NCI-H2029 treated with DMSO at 0.1 percent for 48 hours (cell line): ENCODE measurements at regions not wholly inside any gene's neighbourhood (a gene's known extent, or its start where the extent isn't known, plus 50 kb on each side); places are given as distances from the start of the nearest gene placed in this dataset.

ENCODE experiments used
- DNase-seq: peaks from one replicate; lab custom pipeline; 2025; lab: John Stamatoyannopoulos, UW

DNA sequence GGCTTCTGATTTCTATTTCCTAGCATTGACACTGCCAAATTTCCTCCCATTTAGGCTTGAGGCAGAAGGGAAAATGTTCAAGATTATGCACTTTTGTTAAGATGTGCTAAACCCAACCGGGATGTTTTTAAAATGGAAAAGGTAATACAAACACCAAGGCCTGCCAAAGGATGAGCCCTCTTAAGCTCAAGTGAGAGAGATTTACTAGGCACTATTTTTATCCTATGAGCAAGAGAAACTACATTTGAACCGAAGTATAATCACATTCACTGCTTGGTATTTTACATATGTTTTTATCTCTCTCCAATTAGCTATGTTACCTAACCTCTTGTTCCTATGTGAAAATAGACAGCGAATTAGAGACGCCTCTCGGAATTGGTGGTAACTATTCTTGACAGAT lies 295.8 kb downstream of the GABRB3 start:
- no peak for DNase-seq

DNA sequence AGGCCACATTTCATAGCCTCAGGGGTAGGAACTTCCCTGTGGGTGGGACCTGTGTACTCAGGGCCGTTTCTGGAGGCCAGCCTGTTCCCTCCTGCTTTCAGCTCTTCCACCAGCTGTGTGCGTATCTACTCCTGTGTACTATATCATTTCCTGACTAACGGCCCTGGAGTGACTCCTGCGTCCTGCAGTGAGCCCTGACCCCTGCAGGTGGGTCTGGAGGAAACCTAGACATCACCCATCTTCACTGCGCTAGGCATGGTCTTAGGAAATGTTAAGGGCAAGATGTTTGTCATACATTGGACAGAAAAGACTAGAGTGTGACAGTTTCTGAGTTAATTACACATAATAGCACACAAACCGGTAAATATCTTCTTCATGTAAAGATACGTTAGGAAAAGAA lies 297.3 kb downstream of the GABRB3 start:
- no peak for DNase-seq

DNA sequence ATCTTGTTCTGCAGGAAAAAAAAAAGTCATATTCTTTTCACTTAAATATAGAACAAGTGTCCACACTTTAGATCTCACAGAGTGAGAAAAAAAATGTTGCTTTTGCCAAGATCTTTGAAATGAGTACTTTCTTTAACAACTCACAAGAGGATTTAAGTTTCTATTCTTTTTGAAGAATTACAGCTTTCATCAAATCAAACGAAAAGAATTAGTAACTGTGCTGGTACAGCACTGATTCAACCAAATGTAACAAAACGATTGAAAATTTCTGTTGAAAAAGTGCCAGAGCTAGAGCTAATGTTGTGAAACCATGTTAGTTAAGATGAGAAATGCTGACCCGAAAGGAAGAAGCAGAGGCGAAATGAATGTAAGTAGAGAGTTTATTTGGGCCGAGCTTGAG lies 300.2 kb downstream of the GABRB3 start:
- DNase-seq: no peak

DNA sequence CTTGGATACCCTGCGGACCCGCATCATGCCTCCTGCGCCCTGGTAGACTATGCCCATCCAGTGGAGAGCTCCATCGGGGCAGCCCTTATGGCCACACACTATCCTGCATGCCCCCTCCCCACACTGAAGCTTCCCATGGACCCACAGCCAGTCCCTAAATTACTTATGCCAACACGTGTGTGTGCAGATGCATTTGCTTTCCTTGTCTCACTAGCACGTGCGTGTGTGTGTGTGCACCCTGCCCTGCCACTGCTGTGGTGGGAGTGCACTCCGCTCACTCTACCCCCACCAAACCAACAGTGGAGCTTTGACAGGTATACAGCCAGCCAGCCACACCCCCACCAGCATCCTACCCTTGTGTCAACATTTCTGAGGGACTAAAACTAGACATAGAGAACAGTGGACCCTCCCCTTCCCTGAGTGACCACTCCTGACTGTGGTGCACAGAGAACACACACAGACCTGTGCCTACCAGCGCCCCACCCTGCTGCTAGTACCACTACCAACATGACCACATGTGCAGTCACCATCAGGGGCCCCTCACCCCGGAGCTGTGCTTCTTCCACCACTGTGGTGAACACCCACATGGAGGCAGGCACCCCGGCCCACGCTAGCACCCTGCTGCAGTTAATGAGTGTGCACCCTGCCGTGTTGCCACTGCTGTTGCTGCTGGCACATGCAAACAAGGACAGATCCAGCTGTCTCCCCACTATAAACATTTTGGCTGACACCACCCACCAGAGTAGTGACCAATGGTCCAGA lies 310.8 kb downstream of the GABRB3 start:
- no peak for DNase-seq

- DNase-seq: no peak
Observed at GRCh38 chr15:26460165-26460564, 312.7 kb downstream of the GABRB3 start.

DNA sequence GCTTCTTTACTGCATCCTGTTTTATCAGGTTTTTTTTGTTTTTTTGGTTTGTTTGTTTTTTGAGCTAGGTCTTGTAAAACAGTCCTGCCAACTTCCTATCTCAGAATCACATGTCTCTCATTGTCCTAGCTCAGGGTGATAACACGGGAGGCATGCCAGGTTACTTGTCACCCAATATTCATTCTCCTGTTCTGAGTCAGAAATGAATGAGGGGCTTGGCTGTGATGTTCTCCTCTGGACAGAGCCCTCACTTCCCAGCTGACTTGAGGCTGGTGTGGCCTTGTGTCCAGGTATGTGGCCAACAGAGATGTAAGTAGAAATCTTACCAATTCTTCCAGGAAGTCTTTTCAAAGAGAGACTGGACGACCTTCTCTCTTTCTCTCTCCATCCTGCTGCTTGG lies 317.0 kb downstream of the GABRB3 start:
- DNase-seq: no peak

DNA sequence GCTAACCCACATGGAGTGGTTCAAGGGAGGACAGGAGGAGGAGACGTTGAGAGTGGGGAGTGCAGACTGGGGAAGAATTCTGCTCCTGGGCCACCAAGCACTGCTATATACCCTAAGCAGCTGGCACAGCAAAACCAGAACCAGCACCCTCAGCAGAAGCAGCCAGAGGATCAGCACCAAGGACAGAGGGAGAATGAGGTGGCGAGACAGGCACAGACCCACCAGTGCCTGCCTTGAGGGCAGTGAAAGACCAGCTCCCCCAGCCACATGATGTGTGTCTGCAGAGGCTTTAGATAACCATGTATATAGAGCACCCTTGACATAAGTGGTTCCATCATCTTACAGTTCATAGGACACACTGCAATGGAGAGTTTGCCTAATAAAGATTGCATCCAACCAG lies 319.0 kb downstream of the GABRB3 start:
- no peak for DNase-seq

DNA sequence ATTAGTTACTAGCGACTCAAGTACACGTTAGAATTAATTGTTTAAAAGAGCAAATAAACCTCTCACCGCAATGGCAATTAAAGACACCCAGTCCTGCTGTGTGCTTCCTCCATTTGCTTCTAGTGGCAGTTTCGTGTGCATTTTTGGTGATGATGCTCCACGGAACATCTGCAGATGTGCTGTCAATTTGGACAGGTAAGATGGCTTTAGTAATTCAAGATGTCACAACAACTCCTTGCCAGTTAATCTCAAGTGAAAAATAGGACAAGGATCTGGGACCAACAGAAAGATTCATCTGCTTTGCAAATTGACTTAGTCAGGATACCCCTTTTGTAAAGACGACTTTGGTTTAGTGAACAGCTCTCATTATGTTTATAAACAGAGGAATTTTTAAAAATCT lies 320.9 kb downstream of the GABRB3 start:
- DNase-seq: no peak

GRCh38 chr15:26449291-26449690 lies 323.6 kb downstream of the GABRB3 start:
- no peak for DNase-seq

- no peak for DNase-seq
Observed at GRCh38 chr15:26443321-26443720, 329.5 kb downstream of the GABRB3 start.

DNA sequence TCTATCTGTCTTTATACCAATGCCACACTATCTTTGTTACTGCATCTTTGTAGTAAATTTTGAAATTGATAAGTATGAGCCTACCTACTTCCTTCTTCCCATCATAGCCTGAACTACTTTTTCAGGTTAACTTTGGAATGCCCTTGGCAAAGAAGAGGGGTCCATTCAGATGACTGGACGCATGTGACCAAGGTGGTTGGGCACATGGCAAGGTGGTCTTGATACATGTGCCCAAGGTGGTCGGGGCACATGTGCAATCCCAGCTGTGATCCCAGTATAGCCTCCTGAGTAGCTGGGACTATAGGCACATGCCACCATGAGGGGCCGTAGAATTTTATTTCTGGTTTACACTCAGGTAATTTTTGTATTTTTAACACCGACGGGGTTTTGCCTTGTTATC lies 330.2 kb downstream of the GABRB3 start:
- no peak for DNase-seq

DNA sequence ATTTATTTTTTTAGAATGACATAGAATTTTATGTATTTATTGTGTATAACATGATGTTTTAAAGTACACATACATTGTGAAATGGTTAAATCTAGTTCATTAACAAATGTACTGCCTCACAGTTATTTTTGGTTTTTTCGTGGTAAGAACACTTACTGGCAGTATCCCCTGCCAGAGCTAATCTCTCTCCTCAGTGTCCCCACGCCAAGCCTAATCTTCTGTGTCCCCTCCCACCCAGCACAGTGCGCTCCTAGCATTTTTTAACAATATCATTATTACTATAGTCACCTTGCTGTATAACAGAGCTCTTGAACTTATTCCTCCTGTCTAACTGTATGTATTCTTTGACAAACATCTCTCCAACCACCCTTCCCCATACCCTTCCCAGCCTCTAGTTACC lies 333.2 kb downstream of the GABRB3 start:
- no peak for DNase-seq

- DNase-seq: no peak
Observed at GRCh38 chr15:26438718-26439117, 334.1 kb downstream of the GABRB3 start.

DNA sequence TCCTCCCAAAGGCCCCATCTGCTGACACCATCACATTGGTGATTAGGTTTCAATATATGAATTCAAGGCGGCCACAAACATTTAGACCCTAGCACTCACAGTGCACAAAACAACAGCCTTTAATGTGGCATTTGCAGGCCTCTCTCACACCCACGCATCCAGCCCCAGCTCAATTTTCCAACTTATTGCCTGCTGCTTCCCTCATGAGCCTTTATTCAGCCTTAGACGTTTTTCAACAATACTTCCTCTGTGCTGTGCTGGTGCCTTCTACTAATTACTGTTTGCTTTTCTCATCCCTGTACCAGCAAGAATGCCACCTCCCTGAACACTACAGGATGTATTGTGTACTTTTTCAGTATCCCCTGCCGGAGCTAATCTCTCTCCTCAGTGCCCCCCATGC lies 334.6 kb downstream of the GABRB3 start:
- DNase-seq: no peak

DNA sequence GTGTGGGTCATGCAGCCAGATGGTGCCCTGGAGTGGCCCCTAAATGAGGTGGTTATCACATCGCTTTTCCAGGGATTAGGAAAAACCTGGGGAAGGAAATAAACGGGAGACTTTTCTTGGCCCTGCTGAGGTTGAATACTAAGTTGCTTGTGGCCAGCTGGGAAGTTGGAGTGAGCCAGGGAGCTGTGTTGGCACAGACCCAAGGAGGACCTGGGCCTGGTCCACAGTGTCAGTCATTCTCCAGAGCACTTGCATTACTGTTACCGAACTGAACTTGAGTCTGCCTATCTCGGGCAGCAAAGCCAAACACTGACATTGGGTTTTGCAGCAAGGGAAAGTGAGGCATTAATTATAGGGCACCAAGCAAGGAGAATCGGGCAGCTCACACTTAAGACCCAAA lies 339.0 kb downstream of the GABRB3 start:
- no peak for DNase-seq

GRCh38 chr15:26433060-26433459 lies 339.8 kb downstream of the GABRB3 start:
- no peak for DNase-seq

DNA sequence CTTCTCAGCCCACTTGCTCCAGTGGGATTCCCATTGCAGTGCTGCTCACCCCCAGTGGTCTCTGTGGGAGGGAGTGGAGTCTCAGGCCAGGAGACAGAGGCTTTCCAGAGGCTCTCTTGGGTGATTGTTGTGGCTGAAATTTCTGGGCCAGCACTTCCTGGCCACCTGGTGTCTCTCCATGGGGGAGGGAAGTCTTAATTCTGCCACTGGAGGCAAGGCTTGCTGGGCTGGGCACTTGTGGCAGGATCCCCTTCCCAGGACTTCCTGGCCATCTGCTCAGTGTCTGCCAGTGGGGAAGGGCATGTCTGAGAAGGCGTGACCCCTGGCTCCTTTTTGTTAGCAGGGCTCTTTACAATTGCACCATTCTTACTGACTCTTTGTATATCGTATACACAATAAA lies 351.8 kb downstream of the GABRB3 start:
- no peak for DNase-seq

- no peak for DNase-seq
Observed at GRCh38 chr15:26395624-26396023, 377.2 kb downstream of the GABRB3 start.

- no peak for DNase-seq
Observed at GRCh38 chr15:26394801-26395200, 378.1 kb downstream of the GABRB3 start.

- DNase-seq: no peak
Observed at GRCh38 chr15:26392956-26393355, 379.9 kb downstream of the GABRB3 start.

DNA sequence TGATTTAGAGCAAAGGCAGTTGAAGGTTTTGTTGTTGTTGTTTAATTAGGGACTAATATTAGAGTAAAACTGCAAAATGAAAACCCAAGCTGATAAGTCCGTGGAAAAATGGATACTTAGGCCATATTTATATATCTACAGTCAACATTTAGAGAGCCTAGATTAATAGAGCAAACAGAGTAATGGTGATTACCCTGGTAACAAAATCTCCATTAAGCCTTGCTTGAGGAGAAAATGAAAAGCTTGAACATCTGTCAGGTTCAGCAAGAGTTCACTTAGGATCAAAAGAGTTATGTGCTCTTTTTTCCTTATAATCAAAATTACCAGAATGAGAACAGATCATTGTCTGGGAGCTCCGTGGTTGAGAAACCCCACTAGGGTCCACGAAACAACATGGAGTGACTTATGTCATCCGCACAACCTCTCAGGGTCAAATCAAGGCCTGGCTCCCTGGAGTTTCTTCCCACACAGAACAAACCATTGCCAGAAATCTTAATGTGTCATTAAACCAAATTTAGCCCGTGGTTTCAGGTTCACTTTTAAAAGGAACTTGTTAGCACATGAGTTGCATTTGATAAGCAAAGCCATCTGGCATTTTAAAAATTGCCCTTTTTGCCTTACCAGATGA lies 381.2 kb downstream of the GABRB3 start:
- no peak for DNase-seq

- no peak for DNase-seq
Observed at GRCh38 chr15:26382444-26383072, 390.3 kb downstream of the GABRB3 start.

GRCh38 chr15:26378304-26378703 lies 394.6 kb downstream of the GABRB3 start:
- DNase-seq: no peak

DNA sequence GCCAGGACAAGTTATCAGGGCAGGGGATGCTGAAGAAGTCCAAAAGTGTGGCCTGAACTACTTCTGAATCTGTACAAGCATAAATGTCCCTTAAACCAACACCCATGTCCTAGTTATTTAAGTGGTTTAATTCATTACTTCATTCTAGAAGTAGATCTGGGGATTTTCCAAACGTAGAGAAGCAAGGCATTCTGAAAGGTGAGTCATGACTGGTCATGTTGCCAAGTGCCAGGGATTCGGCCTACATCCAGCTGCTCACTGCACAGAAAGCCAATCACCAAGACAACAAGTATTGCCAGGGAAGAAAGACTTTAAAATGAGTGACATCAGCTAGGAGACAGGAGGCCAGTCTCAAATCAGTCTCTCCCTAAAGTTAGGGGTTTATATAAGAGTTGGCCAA lies 396.6 kb downstream of the GABRB3 start:
- DNase-seq: no peak
